ENCODE measurements at regions not wholly inside any gene's neighbourhood (a gene's known extent, or its start where the extent isn't known, plus 50 kb on each side); places are given as distances from the start of the nearest gene placed in this dataset.

- FAIRE-seq, result no peak
- TF ChIP-seq POLR2A (IDR thresholded peaks at IDR 0.05; ENCODE audit: low read depth, low read length), result no peak
- TF ChIP-seq TAF1 (IDR thresholded peaks at IDR 0.05; ENCODE audit: borderline replicate concordance, low read depth, low read length), result no peak
- no peak for TF ChIP-seq POLR2AphosphoS5 (IDR thresholded peaks at IDR 0.05; ENCODE audit: low read depth, low read length)
- no peak for DNase-seq (ENCODE audit: insufficient read length)
Observed at GRCh38 chr10:93150990-93151547, 77.4 kb downstream of the CYP26A1 start.

GRCh38 chr10:93152136-93152535 lies 78.4 kb downstream of the CYP26A1 start:
- TF ChIP-seq TAF1 (IDR thresholded peaks at IDR 0.05; ENCODE audit: borderline replicate concordance, low read depth, low read length), result no peak
- no peak for TF ChIP-seq POLR2AphosphoS5 (IDR thresholded peaks at IDR 0.05; ENCODE audit: low read depth, low read length)
- TF ChIP-seq POLR2A (IDR thresholded peaks at IDR 0.05; ENCODE audit: low read depth, low read length), result no peak
- DNase-seq (ENCODE audit: insufficient read length) (no peak), FAIRE-seq (no peak)

- DNase-seq (ENCODE audit: insufficient read length) (no peak), FAIRE-seq (no peak)
- no peak for TF ChIP-seq POLR2A (IDR thresholded peaks at IDR 0.05; ENCODE audit: low read depth, low read length)
Observed at GRCh38 chr10:93154531-93154930, 80.8 kb downstream of the CYP26A1 start.

GRCh38 chr10:93160140-93160539 lies 86.4 kb downstream of the CYP26A1 start:
- TF ChIP-seq POLR2AphosphoS5 (IDR thresholded peaks at IDR 0.05; ENCODE audit: low read depth, low read length), result no peak
- TF ChIP-seq POLR2A (IDR thresholded peaks at IDR 0.05; ENCODE audit: low read depth, low read length), result no peak
- TF ChIP-seq TAF1 (IDR thresholded peaks at IDR 0.05; ENCODE audit: borderline replicate concordance, low read depth, low read length), result no peak
- FAIRE-seq, result no peak

GRCh38 chr10:93160829-93161228 lies 87.1 kb downstream of the CYP26A1 start:
- no peak for FAIRE-seq
- no peak for DNase-seq (ENCODE audit: insufficient read length)

More at GRCh38 chr10:93160140-93160539, 86.4 kb downstream of the CYP26A1 start:
- no peak for DNase-seq (ENCODE audit: insufficient read length)

GRCh38 chr10:93165367-93165766 lies 91.7 kb downstream of the CYP26A1 start:
- DNase-seq (ENCODE audit: insufficient read length) (no peak), FAIRE-seq (no peak)
- no peak for TF ChIP-seq POLR2AphosphoS5 (IDR thresholded peaks at IDR 0.05; ENCODE audit: low read depth, low read length)

More at GRCh38 chr10:93160829-93161228, 87.1 kb downstream of the CYP26A1 start:
- TF ChIP-seq POLR2A (IDR thresholded peaks at IDR 0.05; ENCODE audit: low read depth, low read length) (no peak), POLR2AphosphoS5 (IDR thresholded peaks at IDR 0.05; ENCODE audit: low read depth, low read length) (no peak), TAF1 (IDR thresholded peaks at IDR 0.05; ENCODE audit: borderline replicate concordance, low read depth, low read length) (no peak)

- DNase-seq (ENCODE audit: insufficient read length) (no peak), FAIRE-seq (no peak)
- TF ChIP-seq POLR2A (IDR thresholded peaks at IDR 0.05; ENCODE audit: low read depth, low read length) (no peak), TAF1 (IDR thresholded peaks at IDR 0.05; ENCODE audit: borderline replicate concordance, low read depth, low read length) (no peak), POLR2AphosphoS5 (IDR thresholded peaks at IDR 0.05; ENCODE audit: low read depth, low read length) (no peak)
Observed at GRCh38 chr10:93166134-93166533, 92.4 kb downstream of the CYP26A1 start.

GRCh38 chr10:93171837-93172236 lies 98.1 kb downstream of the CYP26A1 start:
- DNase-seq (ENCODE audit: insufficient read length) (no peak), FAIRE-seq (no peak)
- TF ChIP-seq POLR2AphosphoS5 (IDR thresholded peaks at IDR 0.05; ENCODE audit: low read depth, low read length) (no peak), POLR2A (IDR thresholded peaks at IDR 0.05; ENCODE audit: low read depth, low read length) (no peak), TAF1 (IDR thresholded peaks at IDR 0.05; ENCODE audit: borderline replicate concordance, low read depth, low read length) (no peak)

- DNase-seq (ENCODE audit: insufficient read length) (no peak), FAIRE-seq (no peak)
- TF ChIP-seq POLR2AphosphoS5 (IDR thresholded peaks at IDR 0.05; ENCODE audit: low read depth, low read length), result no peak
- TF ChIP-seq TAF1 (IDR thresholded peaks at IDR 0.05; ENCODE audit: borderline replicate concordance, low read depth, low read length), result no peak
- no peak for TF ChIP-seq POLR2A (IDR thresholded peaks at IDR 0.05; ENCODE audit: low read depth, low read length)
Observed at GRCh38 chr10:93173967-93174845, 100.5 kb downstream of the CYP26A1 start.

- no peak for TF ChIP-seq POLR2AphosphoS5 (IDR thresholded peaks at IDR 0.05; ENCODE audit: low read depth, low read length)
- TF ChIP-seq POLR2A (IDR thresholded peaks at IDR 0.05; ENCODE audit: low read depth, low read length), result no peak
- no peak for TF ChIP-seq TAF1 (IDR thresholded peaks at IDR 0.05; ENCODE audit: borderline replicate concordance, low read depth, low read length)
- FAIRE-seq (no peak), DNase-seq (ENCODE audit: insufficient read length) (no peak)
Observed at GRCh38 chr10:93175490-93175889, 101.8 kb downstream of the CYP26A1 start.

GRCh38 chr10:93177511-93177910 lies 103.8 kb downstream of the CYP26A1 start:
- TF ChIP-seq TAF1 (IDR thresholded peaks at IDR 0.05; ENCODE audit: borderline replicate concordance, low read depth, low read length), result no peak
- no peak for TF ChIP-seq POLR2A (IDR thresholded peaks at IDR 0.05; ENCODE audit: low read depth, low read length)
- TF ChIP-seq POLR2AphosphoS5 (IDR thresholded peaks at IDR 0.05; ENCODE audit: low read depth, low read length), result no peak
- FAIRE-seq (no peak), DNase-seq (ENCODE audit: insufficient read length) (no peak)

GRCh38 chr10:93178226-93178625 lies 104.5 kb downstream of the CYP26A1 start:
- TF ChIP-seq TAF1 (IDR thresholded peaks at IDR 0.05; ENCODE audit: borderline replicate concordance, low read depth, low read length) (no peak), POLR2AphosphoS5 (IDR thresholded peaks at IDR 0.05; ENCODE audit: low read depth, low read length) (no peak)
- no peak for FAIRE-seq
- no peak for DNase-seq (ENCODE audit: insufficient read length)
